Stimulated activated CD4-positive, alpha-beta T cell treated with anti-CD3 and anti-CD28 coated beads, Interleukin-15, amount 100 ng/mL, for 24 hours (primary cell): ENCODE measurements at regions not wholly inside any gene's neighbourhood (a gene's known extent, or its start where the extent isn't known, plus 50 kb on each side); places are given as distances from the start of the nearest gene placed in this dataset.

Experiments used
- DNase-seq: peaks from one replicate; pipeline ENCODE4 v3.0.0-alpha.2; 2020

DNA sequence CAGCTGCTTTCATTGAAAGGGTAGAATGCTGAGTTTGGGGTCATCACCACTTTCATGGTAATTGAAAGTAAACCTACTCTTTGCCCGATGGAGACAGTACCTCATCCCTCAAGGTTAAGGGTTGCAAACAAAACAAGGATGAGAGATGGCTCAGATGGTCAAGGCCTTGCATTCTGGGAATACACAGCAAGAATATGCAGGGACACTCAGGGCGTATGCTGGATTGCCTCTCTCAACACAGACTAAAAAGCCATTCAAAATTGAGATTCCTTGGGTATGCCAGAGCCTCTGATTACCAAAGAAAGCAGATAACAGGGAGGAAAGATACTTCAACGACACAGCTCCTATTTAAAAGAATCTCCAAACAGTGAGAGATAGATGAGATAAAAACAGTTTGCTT, 310.4 kb downstream of the ARAP2 start:
- DNase-seq = no peak

DNA sequence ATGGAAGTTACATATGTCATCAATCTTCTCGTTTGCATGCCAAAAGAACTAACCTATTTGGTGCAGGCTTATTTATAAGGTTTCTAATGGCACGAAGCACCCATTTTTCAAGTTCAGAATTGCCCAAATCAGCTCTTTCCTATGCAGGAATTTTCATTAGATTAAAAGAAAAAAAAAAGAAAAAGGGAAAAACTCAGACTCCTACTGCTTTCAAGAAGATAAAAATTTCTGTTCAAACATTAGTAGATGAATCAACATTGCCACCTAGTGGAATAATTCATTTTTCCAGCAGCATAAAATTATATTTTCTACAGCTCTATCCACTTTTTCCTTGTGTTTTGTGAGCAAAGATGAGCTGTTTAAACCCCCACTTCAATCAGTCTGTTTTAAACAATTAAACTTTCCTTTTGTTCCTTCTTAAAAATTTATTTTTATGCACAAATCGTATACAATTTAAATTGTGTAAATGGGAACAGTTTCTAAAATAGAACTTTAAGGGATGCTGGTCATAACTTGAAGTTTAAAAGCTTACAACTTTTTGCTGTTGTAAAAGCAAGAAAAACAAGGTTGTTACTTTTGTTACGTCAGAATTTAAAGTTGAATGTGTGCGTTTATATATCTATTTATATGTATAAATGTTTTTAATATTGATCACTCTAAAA, 309.9 kb downstream of the ARAP2 start:
- no peak for DNase-seq

GRCh38 chr4:35938936-35939335, 305.4 kb downstream of the ARAP2 start:
- DNase-seq = no peak

GRCh38 chr4:35939751-35940150, 304.6 kb downstream of the ARAP2 start:
- no peak for DNase-seq

DNA sequence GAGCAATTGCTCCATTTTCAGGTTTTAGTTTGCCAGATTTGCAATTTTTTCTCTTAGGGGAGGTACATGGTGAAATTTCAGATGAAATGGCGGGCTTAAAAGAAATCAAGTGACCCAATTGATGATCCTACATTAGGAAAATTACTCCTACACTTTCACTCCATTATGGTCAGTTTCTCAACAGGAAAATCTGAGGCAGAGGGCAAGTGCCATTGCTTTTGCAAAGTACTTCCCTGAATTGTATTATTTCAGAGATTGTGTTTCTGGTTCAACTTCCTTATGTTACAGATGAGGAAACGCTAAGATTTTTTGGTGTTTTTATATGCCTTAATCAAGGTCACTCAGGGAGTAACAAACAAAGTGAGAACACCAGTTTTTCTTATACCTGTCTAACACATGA, 302.2 kb downstream of the ARAP2 start:
- DNase-seq = no peak

- no peak for DNase-seq
Observed at GRCh38 chr4:35943606-35944005, 300.7 kb downstream of the ARAP2 start.

- DNase-seq = no peak
Observed at GRCh38 chr4:35948171-35948570, 296.1 kb downstream of the ARAP2 start.

DNA sequence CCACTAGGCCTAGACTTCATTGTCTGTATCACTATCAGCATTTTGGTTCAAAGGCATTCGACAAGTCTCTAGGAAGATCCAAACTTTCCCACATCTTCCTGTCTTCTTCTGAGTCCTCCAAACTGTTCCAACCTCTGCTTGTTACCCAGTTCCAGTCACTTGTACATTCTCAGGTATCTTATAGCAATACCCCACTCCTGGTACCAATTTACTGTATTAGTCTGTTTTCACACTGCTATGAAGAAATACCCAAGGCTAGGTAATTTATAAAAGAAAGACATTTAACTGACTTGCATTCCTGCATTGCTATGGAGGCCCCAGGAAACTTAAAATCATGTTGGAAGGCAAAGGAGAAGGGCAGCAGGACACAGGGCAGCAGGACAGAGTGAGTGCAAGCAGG, 293.9 kb downstream of the ARAP2 start:
- no peak for DNase-seq

GRCh38 chr4:35952751-35953150, 291.6 kb downstream of the ARAP2 start:
- no peak for DNase-seq

GRCh38 chr4:35963383-35963782, 280.9 kb downstream of the ARAP2 start:
- no peak for DNase-seq

- DNase-seq = no peak
Observed at GRCh38 chr4:35963974-35964515, 280.3 kb downstream of the ARAP2 start.

DNA sequence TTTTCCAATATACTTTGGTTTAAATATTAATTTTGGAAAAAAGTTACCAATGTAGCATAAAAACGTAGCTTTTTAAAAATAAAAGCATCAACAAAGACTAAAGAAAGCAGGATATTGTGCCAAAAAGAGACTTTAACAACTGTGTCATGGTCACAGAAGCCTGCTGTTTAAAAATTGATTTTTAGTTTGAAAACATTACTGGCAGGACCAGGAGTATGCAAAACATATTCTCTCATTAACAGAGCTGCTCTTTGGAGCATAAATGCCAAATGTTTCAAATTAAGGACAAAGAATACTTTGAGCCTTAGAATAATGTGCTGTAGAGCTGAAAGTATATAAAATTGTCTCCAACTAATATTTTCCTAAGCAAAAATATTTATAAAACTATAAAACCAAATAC, 279.0 kb downstream of the ARAP2 start:
- no peak for DNase-seq

DNA sequence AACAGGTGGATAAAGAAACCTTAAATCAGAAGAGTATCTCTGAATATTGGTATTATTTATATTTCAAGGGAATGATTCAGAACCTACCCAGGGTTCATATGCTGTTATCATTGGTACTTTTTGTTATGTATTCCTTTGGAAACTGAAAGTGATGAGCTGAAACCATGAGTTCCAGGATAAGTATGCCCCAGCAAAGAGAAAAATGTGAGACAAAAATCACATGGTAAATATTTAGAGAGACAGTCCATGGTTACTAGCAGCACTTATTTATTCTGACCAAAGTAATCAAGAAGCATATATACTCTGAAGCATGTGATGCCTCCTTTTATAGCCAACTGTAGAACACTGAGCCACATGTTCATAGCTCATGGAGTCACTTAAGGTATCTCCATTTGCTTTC, 277.7 kb downstream of the ARAP2 start:
- DNase-seq = no peak

DNA sequence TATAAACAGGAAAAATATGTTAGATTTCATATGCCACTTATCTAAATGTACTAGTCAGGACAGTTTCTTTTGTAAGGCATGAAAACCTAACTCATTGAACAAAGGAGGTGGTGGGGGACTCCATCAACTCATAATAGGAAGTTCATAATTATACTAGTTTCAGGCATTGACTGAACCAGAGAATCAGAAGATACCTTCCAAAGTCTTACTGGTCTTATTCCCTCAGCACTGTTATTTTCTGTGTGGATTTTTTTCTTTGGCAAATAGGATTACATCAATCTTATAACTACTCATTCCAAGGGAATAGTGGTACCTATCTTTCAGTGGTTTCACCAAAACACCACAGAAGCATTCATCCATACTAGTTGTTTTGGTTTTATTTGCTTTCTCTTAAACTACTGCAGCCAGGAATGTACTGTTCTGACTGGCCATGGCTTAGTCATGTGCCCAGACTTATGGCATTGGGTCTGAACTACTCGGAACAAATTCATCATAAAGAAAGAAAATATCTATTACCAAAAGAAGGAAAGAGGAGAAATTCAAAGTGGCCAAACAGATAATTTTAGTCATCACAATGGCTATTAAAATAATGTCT, 273.9 kb downstream of the ARAP2 start:
- DNase-seq = peak; percentile 20

DNA sequence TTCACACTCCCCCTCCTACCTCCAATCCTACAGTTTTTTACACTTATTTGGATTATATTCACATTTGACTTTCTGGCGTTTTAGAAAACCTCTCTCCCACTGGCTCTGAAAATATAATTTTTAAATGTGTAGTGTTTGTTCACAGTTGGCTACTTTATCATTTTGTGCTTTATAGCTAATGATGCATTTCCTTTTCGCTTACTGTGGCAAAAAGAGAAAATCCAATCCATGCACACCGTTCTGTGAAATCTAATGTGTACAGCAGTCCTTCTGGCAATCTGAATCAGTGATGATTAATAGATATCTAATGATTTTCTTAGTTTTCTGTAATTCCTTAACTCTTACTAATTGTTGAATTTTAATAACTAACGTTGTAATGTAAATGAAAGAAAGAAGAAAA, 271.5 kb downstream of the ARAP2 start:
- no peak for DNase-seq

DNA sequence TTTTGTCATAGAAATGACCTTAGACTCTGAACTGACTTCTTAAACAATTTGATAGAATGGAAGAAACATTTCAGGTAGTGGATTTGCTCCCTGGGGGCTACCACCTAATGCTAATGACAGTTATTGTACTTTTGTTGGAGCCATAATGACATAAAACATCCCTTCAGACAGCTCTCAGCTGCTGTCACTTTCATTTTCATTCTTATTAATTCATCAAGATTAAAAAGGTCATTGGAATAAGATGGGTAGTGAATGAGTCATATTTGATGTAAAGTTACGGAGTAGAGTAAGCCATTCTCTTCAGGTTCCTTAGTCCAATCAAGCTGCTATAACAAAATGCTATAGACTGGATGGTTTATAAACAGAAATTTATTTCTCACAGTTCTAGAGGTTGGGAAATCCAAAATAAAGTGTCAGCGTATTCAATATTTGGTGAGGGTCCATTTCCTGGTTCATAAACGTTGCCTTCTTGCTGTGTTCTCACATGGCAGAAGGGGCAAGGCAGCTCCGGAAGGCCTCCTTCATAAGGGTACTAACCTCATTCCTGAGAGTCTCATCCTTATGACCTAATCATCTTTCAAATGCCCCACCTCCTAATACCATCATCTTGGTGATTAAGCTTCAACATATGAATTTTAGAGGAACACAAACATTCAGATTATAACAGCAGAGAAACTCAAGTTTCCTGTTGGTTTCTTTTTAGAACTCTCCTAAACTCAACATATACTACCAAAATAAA, 268.5 kb downstream of the ARAP2 start:
- DNase-seq = no peak

GRCh38 chr4:35978551-35978950, 265.8 kb downstream of the ARAP2 start:
- no peak for DNase-seq

DNA sequence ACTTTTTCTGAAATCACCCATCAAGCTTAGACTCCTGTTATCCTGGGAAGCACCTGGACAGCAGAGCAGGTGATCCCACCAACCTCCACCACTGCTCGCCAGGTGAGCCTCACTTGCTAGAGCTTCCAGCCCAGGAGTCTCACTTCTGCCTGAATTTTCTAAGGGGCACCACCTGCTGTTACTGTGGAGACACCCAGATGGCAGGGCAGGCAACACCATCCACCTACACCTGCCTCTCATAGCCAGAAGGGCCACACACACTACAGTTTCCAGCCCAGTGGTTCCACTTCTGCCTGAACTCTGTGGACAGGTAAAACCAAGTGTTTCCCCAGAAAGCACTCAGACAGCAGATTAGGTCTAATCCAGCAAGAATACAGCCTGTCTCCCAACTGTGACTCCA, 262.0 kb downstream of the ARAP2 start:
- DNase-seq = no peak

- DNase-seq = no peak
Observed at GRCh38 chr4:35986537-35986936, 257.8 kb downstream of the ARAP2 start.

- DNase-seq = no peak
Observed at GRCh38 chr4:35993606-35994005, 250.7 kb downstream of the ARAP2 start.

DNA sequence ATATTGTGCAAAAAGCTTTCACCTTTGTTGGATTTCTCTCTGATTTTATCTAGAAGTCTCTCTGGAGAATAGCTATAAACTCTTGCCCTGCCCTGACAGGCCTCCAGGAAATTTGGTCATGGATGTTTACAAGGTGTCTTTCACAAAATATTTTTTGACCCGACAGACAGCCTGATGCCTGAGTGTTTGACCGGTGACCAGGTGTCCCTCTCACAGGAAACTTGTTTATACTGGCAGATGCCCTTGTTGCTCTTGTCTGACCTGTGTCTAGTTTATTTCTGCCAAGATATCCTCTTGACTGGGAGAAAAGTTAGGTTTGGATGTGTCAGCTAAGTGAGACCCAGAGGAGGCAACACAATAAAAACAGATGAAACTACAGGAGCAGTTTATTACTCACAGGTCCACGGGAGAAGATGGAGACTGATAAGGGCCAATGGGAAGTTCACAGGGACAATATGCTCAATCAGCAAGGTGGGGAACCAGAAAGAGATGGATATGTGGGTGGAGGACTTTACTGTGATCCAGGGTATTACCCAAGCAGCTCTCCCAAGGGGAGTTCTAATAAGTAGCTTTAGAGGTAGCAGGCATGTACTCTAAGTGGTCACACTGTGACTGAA, 243.3 kb downstream of the ARAP2 start:
- no peak for DNase-seq

DNA sequence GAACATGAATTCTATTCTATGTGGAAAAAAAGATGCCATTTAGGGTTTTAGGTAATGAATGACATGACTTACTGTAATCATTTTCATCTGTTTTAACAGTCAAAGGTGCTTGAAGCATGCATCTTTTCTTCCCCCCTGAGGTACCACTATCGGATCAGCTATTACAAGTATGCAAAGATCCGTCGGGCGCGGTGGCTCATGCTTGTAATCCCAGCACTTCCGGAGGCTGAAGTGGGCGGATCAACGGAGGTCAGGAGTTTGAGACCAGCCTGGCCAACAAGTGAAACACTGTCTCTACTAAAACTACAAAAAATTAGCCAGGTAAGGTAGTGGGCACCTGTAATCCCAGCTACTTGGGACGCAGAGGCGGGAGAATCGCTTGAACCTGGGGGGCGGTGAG, 241.3 kb downstream of the ARAP2 start:
- no peak for DNase-seq

GRCh38 chr4:36004204-36004851, 240.0 kb downstream of the ARAP2 start:
- no peak for DNase-seq
